ENCODE measurements at regions not wholly inside any gene's neighbourhood (a gene's known extent, or its start where the extent isn't known, plus 50 kb on each side); places are given as distances from the start of the nearest gene placed in this dataset.
"Not testable (repeated sequence)": the region's sequence is repeated elsewhere in the genome, so short reads cannot be mapped to it uniquely, and the experiment has no call there.

- H3K27ac ChIP-seq: no peak overlapping the region
- H3K9me3 ChIP-seq (ENCODE audit: severe bottlenecking): no peaks in the 10 kb centered on the region
- no peaks in the 10 kb centered on the region for H3K27me3 ChIP-seq (ENCODE audit: insufficient read depth, low read depth, severe bottlenecking)
- DNase-seq: no peak
- no peak for TF ChIP-seq CTCF (IDR thresholded peaks at IDR 0.05; ENCODE audit: low read depth, low read length)
- H3K4me3 ChIP-seq (ENCODE audit: low read depth, low read length): no peak overlapping the region
- no peaks in the 10 kb centered on the region for H3K36me3 ChIP-seq
Observed at GRCh38 chr2:186976329-186976728, 127.4 kb upstream of the ZSWIM2 start.

GRCh38 chr2:186972281-186972970 is 123.5 kb upstream of the ZSWIM2 start:
- no peak for TF ChIP-seq CTCF (IDR thresholded peaks at IDR 0.05; ENCODE audit: low read depth, low read length)
- Histone ChIP-seq H3K36me3 (no peaks in the 10 kb centered on the region), H3K4me3 (ENCODE audit: low read depth, low read length) (no peak overlapping the region), H3K27me3 (ENCODE audit: insufficient read depth, low read depth, severe bottlenecking) (no peaks in the 10 kb centered on the region), H3K9me3 (ENCODE audit: severe bottlenecking) (no peaks in the 10 kb centered on the region), H3K27ac (no peak overlapping the region)
- DNase-seq: no peak

- Histone ChIP-seq H3K27me3 (ENCODE audit: insufficient read depth, low read depth, severe bottlenecking) (no peaks in the 10 kb centered on the region), H3K9me3 (ENCODE audit: severe bottlenecking) (no peaks in the 10 kb centered on the region), H3K27ac (no peak overlapping the region), H3K36me3 (no peaks in the 10 kb centered on the region), H3K4me3 (ENCODE audit: low read depth, low read length) (no peak overlapping the region)
- no peak for TF ChIP-seq CTCF (IDR thresholded peaks at IDR 0.05; ENCODE audit: low read depth, low read length)
- no peak for DNase-seq
Observed at GRCh38 chr2:186968277-186968676, 119.3 kb upstream of the ZSWIM2 start.

- H3K36me3 ChIP-seq: no peaks in the 10 kb centered on the region
- no peaks in the 10 kb centered on the region for H3K9me3 ChIP-seq (ENCODE audit: severe bottlenecking)
- DNase-seq: no peak
- no peak overlapping the region for H3K27ac ChIP-seq
- no peaks in the 10 kb centered on the region for H3K27me3 ChIP-seq (ENCODE audit: insufficient read depth, low read depth, severe bottlenecking)
- no peak overlapping the region for H3K4me3 ChIP-seq (ENCODE audit: low read depth, low read length)
- no peak for TF ChIP-seq CTCF (IDR thresholded peaks at IDR 0.05; ENCODE audit: low read depth, low read length)
Observed at GRCh38 chr2:186966015-186966414, 117.0 kb upstream of the ZSWIM2 start.

- Histone ChIP-seq H3K27ac (no peak overlapping the region), H3K36me3 (no peaks in the 10 kb centered on the region), H3K27me3 (ENCODE audit: insufficient read depth, low read depth, severe bottlenecking) (no peaks in the 10 kb centered on the region), H3K9me3 (ENCODE audit: severe bottlenecking) (no peaks in the 10 kb centered on the region), H3K4me3 (ENCODE audit: low read depth, low read length) (no peak overlapping the region)
- DNase-seq: no peak
- TF ChIP-seq CTCF (IDR thresholded peaks at IDR 0.05; ENCODE audit: low read depth, low read length): no peak
Observed at GRCh38 chr2:186962085-186962747, 113.2 kb upstream of the ZSWIM2 start.

- not testable (repeated sequence) for DNase-seq; H3K9me3 ChIP-seq (ENCODE audit: severe bottlenecking); H3K4me3 ChIP-seq (ENCODE audit: low read depth, low read length); H3K27me3 ChIP-seq (ENCODE audit: insufficient read depth, low read depth, severe bottlenecking); H3K36me3 ChIP-seq; H3K27ac ChIP-seq
Observed at GRCh38 chr2:186960241-186960640, 111.3 kb upstream of the ZSWIM2 start.

All from WERI-Rb-1 (cell line).